A673 (cell line): ENCODE measurements at regions not wholly inside any gene's neighbourhood (a gene's known extent, or its start where the extent isn't known, plus 50 kb on each side); places are given as distances from the start of the nearest gene placed in this dataset.

Experiments
- BruUV-seq: library from RNA; stranded (reverse); fragments of 400-500 nt; replicated peaks from 2 replicates; lab custom pipeline; 2021; lab: Mats Ljungman, UMichigan
- CTCF ChIA-PET: fragments of 300-600 bp; sonication (Branson Sonifier 250); formaldehyde crosslinking; loops from one replicate; lab custom pipeline; 2022; ENCODE audit warnings: antibody characterized with exemption; lab: Charles Lee
- POLR2A ChIA-PET: fragments of 300-600 bp; sonication (Branson Sonifier 250); formaldehyde crosslinking; loops from one replicate; lab custom pipeline; 2022; ENCODE audit warnings: antibody characterized with exemption; ENCODE audit not compliant: low non-redundant PET; lab: Charles Lee
- DNase-seq: peaks from one replicate; pipeline ENCODE4 v3.0.0-alpha.2; 2015; ENCODE audit warnings: low spot score
- H3K27ac ChIP-seq: fragments of 200-600 bp; sonication (generic); 2 replicates; pipeline ENCODE4 v1.5.1; 2016; ENCODE audit warnings: mixed run types, low read depth, mild to moderate bottlenecking, mixed read lengths, antibody characterized with exemption, low read length; ENCODE audit not compliant: poor library complexity, severe bottlenecking
- H3K27me3 ChIP-seq: fragments of 200-600 bp; sonication (generic); replicated peaks from 2 replicates; pipeline ENCODE4 v1.6.1; 2017; ENCODE audit warnings: mixed run types, low read depth, mild to moderate bottlenecking, mixed read lengths, antibody characterized with exemption, low read length; ENCODE audit not compliant: insufficient read depth, poor library complexity
- H3K36me3 ChIP-seq: fragments of 200-600 bp; sonication (generic); 2 replicates; pipeline ENCODE4 v1.6.1; 2016; ENCODE audit warnings: mixed run types, mild to moderate bottlenecking, mixed read lengths, antibody characterized with exemption, low read length; ENCODE audit not compliant: insufficient read depth, poor library complexity, severe bottlenecking
- H3K4me1 ChIP-seq: fragments of 200-600 bp; sonication (generic); 2 replicates; pipeline ENCODE4 v1.6.1; 2017; ENCODE audit warnings: mixed run types, mild to moderate bottlenecking, mixed read lengths, antibody characterized with exemption, low read length; ENCODE audit not compliant: insufficient read depth, poor library complexity, severe bottlenecking
- H3K4me3 ChIP-seq: fragments of 200-600 bp; sonication (generic); 2 replicates; pipeline ENCODE4 v1.5.1; 2016; ENCODE audit warnings: low read depth, mixed run types, mild to moderate bottlenecking, mixed read lengths, low read length; ENCODE audit not compliant: poor library complexity, severe bottlenecking
- H3K9me3 ChIP-seq: fragments of 200-600 bp; sonication (generic); 2 replicates; pipeline ENCODE4 v1.6.1; 2016; ENCODE audit warnings: mixed run types, low read depth, mild to moderate bottlenecking, mixed read lengths, antibody characterized with exemption, low read length; ENCODE audit not compliant: poor library complexity, severe bottlenecking
- CTCF ChIP-seq: fragments of 300-800, 200-600 bp; sonication (generic); conservative IDR thresholded peaks from 2 replicates; pipeline ENCODE4 v1.5.1; 2017; ENCODE audit warnings: low read depth, mild to moderate bottlenecking, antibody characterized with exemption, low read length, moderate library complexity, mixed read lengths
- EZH2 ChIP-seq: fragments of 200-600 bp; sonication (generic); IDR thresholded peaks from 2 replicates; pipeline ENCODE4 v1.6.1; 2017; ENCODE audit warnings: borderline replicate concordance, low read depth, mild to moderate bottlenecking, mixed read lengths, antibody characterized with exemption, low read length; ENCODE audit not compliant: poor library complexity, severe bottlenecking
- intact Hi-C: fragments of 100-400 bp; cut with micrococcal nuclease; formaldehyde crosslinking; loops from one replicate; pipeline ENCODE4 v1.10.0; 2022; ENCODE audit not compliant: unreplicated experiment

- Histone ChIP-seq H3K4me1 (no peaks in the 10 kb centered on the region), H3K27ac (no peak overlapping the region), H3K4me3 (no peak overlapping the region), H3K9me3 (no peaks in the 10 kb centered on the region), H3K27me3 (peaks cover 5% of the 10 kb centered on the region), H3K36me3 (no peaks in the 10 kb centered on the region)
- intact Hi-C loops: no loop called here
- CTCF ChIA-PET: no interaction called here
- no peak for TF ChIP-seq CTCF
- no peak for TF ChIP-seq EZH2
- BruUV-seq: no TSS peak
- no peak for DNase-seq
- POLR2A ChIA-PET: no interaction called here
Observed at GRCh38 chr22:47690166-47690565, 927.7 kb downstream of the TBC1D22A start.

GRCh38 chr22:47687776-47688175, 925.3 kb downstream of the TBC1D22A start:
- DNase-seq: no peak
- no peaks in the 10 kb centered on the region for H3K36me3 ChIP-seq
- TF ChIP-seq CTCF (no peak), EZH2 (no peak)
- no peak overlapping the region for H3K27ac ChIP-seq
- intact Hi-C loops: no loop called here
- BruUV-seq: no TSS peak
- H3K27me3 ChIP-seq: peaks cover 12% of the 10 kb centered on the region
- H3K9me3 ChIP-seq: no peaks in the 10 kb centered on the region
- no peaks in the 10 kb centered on the region for H3K4me1 ChIP-seq
- H3K4me3 ChIP-seq: no peak overlapping the region
- ChIA-PET POLR2A (no interaction called here), CTCF (no interaction called here)

- DNase-seq: no peak
- CTCF ChIA-PET: no interaction called here
- H3K4me1 ChIP-seq: no peaks in the 10 kb centered on the region
- no peaks in the 10 kb centered on the region for H3K9me3 ChIP-seq
- H3K27me3 ChIP-seq: peaks cover 12% of the 10 kb centered on the region
- no peak overlapping the region for H3K27ac ChIP-seq
- no peak overlapping the region for H3K4me3 ChIP-seq
- POLR2A ChIA-PET: no interaction called here
- TF ChIP-seq EZH2 (no peak), CTCF (no peak)
- no TSS peak for BruUV-seq
- H3K36me3 ChIP-seq: no peaks in the 10 kb centered on the region
- intact Hi-C loops: no loop called here
Observed at GRCh38 chr22:47687346-47687655, 924.9 kb downstream of the TBC1D22A start.
